ENCODE measurements at regions not wholly inside any gene's neighbourhood (a gene's known extent, or its start where the extent isn't known, plus 50 kb on each side); places are given as distances from the start of the nearest gene placed in this dataset.

- TF ChIP-seq CTCF (IDR thresholded peaks at IDR 0.05; ENCODE audit: low read length) = no peak
- no peak for TF ChIP-seq EZH2 (IDR thresholded peaks at IDR 0.05; ENCODE audit: borderline replicate concordance, low read length)
Measured at GRCh38 chr2:220575963-220576362, 948.5 kb downstream of the SLC4A3 start.

Measured in OCI-LY1 (cell line).